ENCODE measurements at regions not wholly inside any gene's neighbourhood (a gene's known extent, or its start where the extent isn't known, plus 50 kb on each side); places are given as distances from the start of the nearest gene placed in this dataset.

DNA sequence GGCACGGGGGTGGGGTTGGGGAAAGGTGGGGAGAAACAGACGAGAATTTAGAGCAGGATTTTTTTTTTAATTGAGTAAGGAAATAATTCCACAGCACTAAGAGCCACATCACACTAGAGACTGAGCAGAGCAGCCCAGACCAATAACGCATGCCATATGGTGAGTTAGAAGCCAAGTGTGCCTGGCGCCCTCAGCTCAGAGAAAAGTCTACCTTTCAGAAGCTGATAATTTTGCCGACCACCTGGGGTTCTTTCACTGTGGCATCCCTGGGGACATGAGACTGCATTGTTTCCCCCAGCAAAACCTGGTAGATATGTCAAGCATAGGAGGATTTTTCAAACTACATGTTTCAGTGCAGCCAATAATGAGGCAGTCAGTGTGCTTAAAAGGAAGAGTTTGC lies 516.8 kb downstream of the SMARCA1 start:
- TF ChIP-seq, protein P1, sequence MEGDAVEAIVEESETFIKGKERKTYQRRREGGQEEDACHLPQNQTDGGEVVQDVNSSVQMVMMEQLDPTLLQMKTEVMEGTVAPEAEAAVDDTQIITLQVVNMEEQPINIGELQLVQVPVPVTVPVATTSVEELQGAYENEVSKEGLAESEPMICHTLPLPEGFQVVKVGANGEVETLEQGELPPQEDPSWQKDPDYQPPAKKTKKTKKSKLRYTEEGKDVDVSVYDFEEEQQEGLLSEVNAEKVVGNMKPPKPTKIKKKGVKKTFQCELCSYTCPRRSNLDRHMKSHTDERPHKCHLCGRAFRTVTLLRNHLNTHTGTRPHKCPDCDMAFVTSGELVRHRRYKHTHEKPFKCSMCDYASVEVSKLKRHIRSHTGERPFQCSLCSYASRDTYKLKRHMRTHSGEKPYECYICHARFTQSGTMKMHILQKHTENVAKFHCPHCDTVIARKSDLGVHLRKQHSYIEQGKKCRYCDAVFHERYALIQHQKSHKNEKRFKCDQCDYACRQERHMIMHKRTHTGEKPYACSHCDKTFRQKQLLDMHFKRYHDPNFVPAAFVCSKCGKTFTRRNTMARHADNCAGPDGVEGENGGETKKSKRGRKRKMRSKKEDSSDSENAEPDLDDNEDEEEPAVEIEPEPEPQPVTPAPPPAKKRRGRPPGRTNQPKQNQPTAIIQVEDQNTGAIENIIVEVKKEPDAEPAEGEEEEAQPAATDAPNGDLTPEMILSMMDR (conservative IDR thresholded peaks at IDR 0.05; ENCODE audit: low read depth, low read length): no peak
- TF ChIP-seq EZH2 (IDR thresholded peaks at IDR 0.05; ENCODE audit: borderline replicate concordance, low read depth, low read length, poor library complexity, severe bottlenecking): no peak
